ENCODE measurements at regions not wholly inside any gene's neighbourhood (a gene's known extent, or its start where the extent isn't known, plus 50 kb on each side); places are given as distances from the start of the nearest gene placed in this dataset.

DNA sequence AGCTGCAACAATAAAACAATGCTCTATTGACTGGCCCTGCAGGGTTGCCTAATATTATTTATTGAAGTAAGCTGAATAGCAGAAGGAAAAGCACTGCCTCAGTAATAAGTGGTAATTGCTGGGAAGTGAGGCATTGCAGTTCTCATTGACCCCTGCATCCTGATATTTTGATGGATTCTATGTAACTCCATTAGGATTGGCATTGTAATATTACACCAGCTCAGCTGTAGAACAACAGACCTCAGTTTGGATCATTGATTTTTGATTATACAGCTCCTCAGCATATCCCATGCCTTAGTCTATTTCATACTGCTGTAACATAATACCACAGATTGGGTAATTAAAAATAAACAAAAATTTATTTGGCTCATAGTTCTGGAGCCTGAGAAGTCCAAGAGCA is 650.6 kb upstream of the SALL1 start:
- TF ChIP-seq GATA2 (IDR thresholded peaks at IDR 0.05; ENCODE audit: low read depth, low read length) (no peak), GATA3 (IDR thresholded peaks at IDR 0.05; ENCODE audit: low read depth, low read length) (no peak)

Data from SH-SY5Y (cell line).